Endodermal cell (in vitro differentiated cells): ENCODE measurements at regions not wholly inside any gene's neighbourhood (a gene's known extent, or its start where the extent isn't known, plus 50 kb on each side); places are given as distances from the start of the nearest gene placed in this dataset.
A peak's percentile ranks its signal among the peaks of the same experiment; 100 is the strongest.

Source experiments
- DNase-seq: peaks from one replicate; pipeline ENCODE4 v3.0.0-alpha.2; 2017
- H3K27ac ChIP-seq: 2 replicates; pipeline ENCODE4 v1.5.1; 2013; ENCODE audit warnings: mild to moderate bottlenecking, low read depth, low read length, moderate library complexity
- H3K27me3 ChIP-seq: 2 replicates; pipeline ENCODE4 v1.6.1; 2013; ENCODE audit warnings: mild to moderate bottlenecking, low read length, moderate library complexity; ENCODE audit not compliant: insufficient read depth, control insufficient read depth, poor library complexity, severe bottlenecking
- H3K36me3 ChIP-seq: 2 replicates; pipeline ENCODE4 v1.7.0; 2013; ENCODE audit warnings: mild to moderate bottlenecking, low read length, moderate library complexity; ENCODE audit not compliant: control insufficient read depth, insufficient read depth
- H3K4me1 ChIP-seq: one replicate; pipeline ENCODE4 v1.7.0; 2013; ENCODE audit warnings: low read length; ENCODE audit not compliant: control insufficient read depth, insufficient read depth
- H3K4me3 ChIP-seq: 2 replicates; pipeline ENCODE4 v1.5.1; 2013; ENCODE audit warnings: mild to moderate bottlenecking, low read length, moderate library complexity
- H3K9ac ChIP-seq: 2 replicates; pipeline ENCODE4 v1.6.1; 2013; ENCODE audit warnings: mild to moderate bottlenecking, low read length, moderate library complexity; ENCODE audit not compliant: poor library complexity, severe bottlenecking; ENCODE audit errors: extremely low read depth
- H3K9me3 ChIP-seq: 2 replicates; pipeline ENCODE4 v1.6.1; 2013; ENCODE audit warnings: mild to moderate bottlenecking, low read length, moderate library complexity; ENCODE audit not compliant: control insufficient read depth
- H3K27ac Mint-ChIP-seq: 2 replicates; pipeline ENCODE4 v1.8.0; 2020; ENCODE audit warnings: mixed read lengths
- H3K27me3 Mint-ChIP-seq: 2 replicates; pipeline ENCODE4 v1.8.0; 2021; ENCODE audit warnings: mild to moderate bottlenecking, mixed read lengths; ENCODE audit not compliant: insufficient read depth
- H3K36me3 Mint-ChIP-seq: 2 replicates; pipeline ENCODE4 v1.8.0; 2020; ENCODE audit warnings: low read depth, mixed read lengths
- H3K4me1 Mint-ChIP-seq: 2 replicates; pipeline ENCODE4 v1.8.0; 2020; ENCODE audit warnings: mixed read lengths
- H3K4me3 Mint-ChIP-seq: 2 replicates; pipeline ENCODE4 v1.8.0; 2020; ENCODE audit warnings: mild to moderate bottlenecking, moderate library complexity, mixed read lengths
- H3K9me3 Mint-ChIP-seq: 2 replicates; pipeline ENCODE4 v1.8.0; 2020; ENCODE audit warnings: mild to moderate bottlenecking, mixed read lengths
- WGBS, 2 experiments: methylation state at CpG; one replicate each; pipeline versions ENCODE4 v1.1.5 to v1.1.7; 2013; ENCODE audit warnings: missing lambda C conversion rate in 2 of 2, mixed read lengths in 1 of 2; ENCODE audit not compliant: insufficient coverage in 1 of 2, insufficient read length in 1 of 2; 5-methylcytosine and 5-hydroxymethylcytosine counted together
- TF ChIP-seq, protein P1 (sequence below): fragments of 200-600 bp; sonication (generic); conservative IDR thresholded peaks from 2 replicates; pipeline ENCODE4 v1.5.0; 2021; ENCODE audit warnings: antibody characterized with exemption, mild to moderate bottlenecking

DNA sequence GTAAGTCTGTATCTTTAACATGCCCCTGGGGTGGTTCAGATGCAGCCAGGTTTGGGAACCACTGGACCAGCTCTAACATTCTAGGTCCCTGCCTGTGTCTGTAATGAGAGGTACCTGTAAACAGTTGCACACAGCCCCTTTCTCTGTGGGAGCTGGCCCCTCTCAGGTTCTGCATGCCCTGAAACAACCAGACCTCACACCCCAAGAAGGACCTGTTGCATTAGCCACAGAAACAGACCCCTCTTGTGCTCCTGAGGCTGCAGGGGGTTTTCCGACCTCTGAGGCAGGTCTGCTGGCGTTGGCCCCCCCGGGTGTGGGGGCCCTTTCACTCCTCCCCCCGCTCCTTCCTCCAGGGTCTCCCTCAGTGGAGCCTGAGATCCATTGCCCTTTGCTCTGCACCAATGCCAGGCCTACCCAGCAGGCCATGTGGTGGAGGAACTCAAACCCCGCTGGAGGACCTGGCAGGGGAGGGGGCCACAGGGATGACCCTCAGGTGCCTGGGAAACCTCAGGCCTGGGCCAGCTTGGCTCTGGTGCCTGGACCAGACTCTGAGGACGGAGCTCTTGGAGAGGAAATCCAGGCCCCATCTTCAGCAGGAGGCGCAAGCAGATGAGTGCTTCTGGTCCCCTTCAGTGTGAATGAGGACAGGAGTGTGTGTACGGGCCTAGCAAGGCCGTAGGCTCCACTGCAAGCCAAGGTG is 61.4 kb upstream of the PJA1 start:
- Histone ChIP-seq H3K36me3 (no peaks in the 10 kb centered on the region), H3K27me3 (no peaks in the 10 kb centered on the region), H3K27ac (no peak overlapping the region), H3K9ac (no peak overlapping the region), H3K4me1 (no peaks in the 10 kb centered on the region), H3K4me3 (no peak overlapping the region), H3K9me3 (no peaks in the 10 kb centered on the region)
- TF ChIP-seq, protein P1, sequence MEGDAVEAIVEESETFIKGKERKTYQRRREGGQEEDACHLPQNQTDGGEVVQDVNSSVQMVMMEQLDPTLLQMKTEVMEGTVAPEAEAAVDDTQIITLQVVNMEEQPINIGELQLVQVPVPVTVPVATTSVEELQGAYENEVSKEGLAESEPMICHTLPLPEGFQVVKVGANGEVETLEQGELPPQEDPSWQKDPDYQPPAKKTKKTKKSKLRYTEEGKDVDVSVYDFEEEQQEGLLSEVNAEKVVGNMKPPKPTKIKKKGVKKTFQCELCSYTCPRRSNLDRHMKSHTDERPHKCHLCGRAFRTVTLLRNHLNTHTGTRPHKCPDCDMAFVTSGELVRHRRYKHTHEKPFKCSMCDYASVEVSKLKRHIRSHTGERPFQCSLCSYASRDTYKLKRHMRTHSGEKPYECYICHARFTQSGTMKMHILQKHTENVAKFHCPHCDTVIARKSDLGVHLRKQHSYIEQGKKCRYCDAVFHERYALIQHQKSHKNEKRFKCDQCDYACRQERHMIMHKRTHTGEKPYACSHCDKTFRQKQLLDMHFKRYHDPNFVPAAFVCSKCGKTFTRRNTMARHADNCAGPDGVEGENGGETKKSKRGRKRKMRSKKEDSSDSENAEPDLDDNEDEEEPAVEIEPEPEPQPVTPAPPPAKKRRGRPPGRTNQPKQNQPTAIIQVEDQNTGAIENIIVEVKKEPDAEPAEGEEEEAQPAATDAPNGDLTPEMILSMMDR: no peak
- peak; percentile 22 for DNase-seq
- Mint-ChIP-seq H3K36me3 (no peaks in the 10 kb centered on the region), H3K27me3 (peaks cover 14% of the 10 kb centered on the region), H3K9me3 (peaks cover 36% of the 10 kb centered on the region), H3K27ac (no peak overlapping the region), H3K4me3 (no peak overlapping the region), H3K4me1 (peaks cover 6% of the 10 kb centered on the region)
- WGBS, 2 experiments: 75 to 100% methylated on average over 1 to 9 of the region's 9 CpGs

- 0 to 15% methylated on average over 1 to 11 of the region's 12 CpGs for WGBS, 2 experiments
- no peak overlapping the region for H3K4me3 Mint-ChIP-seq
- DNase-seq: peak; percentile 93
- H3K36me3 ChIP-seq: no peaks in the 10 kb centered on the region
- H3K4me3 ChIP-seq: no peak overlapping the region
- H3K27ac Mint-ChIP-seq: no peak overlapping the region
- peaks cover 6% of the 10 kb centered on the region for H3K4me1 Mint-ChIP-seq
- H3K9ac ChIP-seq: no peak overlapping the region
- peaks cover 35% of the 10 kb centered on the region for H3K9me3 Mint-ChIP-seq
- H3K27me3 Mint-ChIP-seq: peaks cover 7% of the 10 kb centered on the region
- peak overlapping the region; percentile 64 for H3K27ac ChIP-seq
- TF ChIP-seq, protein P1: peak; percentile 88
- no peaks in the 10 kb centered on the region for H3K4me1 ChIP-seq
- no peaks in the 10 kb centered on the region for H3K9me3 ChIP-seq
- no peaks in the 10 kb centered on the region for H3K36me3 Mint-ChIP-seq
- no peaks in the 10 kb centered on the region for H3K27me3 ChIP-seq
Observed at GRCh38 chrX:69222103-69223090, 57.1 kb upstream of the PJA1 start.

DNA sequence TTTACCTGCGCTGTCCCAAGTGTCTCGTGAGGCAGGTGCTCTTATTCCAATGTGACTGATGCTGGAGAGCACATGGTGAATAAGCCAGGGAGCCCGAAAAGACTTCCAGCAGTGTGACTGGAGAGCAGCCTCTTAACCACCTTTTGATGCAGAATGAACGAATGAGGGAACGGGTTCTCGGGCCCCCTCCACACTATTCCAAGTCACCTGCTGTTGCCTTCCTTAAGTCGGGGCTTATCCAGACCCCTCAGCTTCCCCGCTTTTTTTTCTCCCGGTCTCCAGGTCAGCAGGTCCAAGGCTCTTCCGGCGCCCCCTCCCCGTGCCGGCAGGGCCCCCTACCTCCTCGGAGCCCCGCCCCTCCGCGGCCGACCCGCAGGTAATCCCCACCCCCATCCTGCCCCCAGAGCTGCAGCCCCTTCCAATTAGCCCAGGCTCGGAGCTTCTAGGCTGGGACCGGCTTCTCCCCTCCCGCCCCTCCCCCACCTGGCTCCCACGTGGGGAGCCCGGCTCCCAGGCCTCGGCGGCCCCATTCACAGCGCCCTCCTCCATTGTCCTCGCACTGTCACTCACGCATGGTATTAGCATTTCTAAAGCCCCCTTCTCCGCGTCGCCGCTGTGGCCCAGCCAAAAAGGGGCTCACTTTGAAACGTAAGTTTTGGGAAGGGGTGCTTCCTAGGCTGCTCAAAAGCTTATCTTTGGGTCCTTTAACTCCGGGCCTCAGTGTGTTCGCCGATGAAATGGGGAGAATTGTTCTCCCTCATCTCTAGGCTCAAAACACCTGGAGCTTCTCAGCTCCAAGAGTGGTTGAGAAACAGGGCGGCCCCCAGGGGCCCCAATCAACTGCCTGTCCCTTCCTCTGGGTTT is 56.2 kb upstream of the PJA1 start:
- Histone ChIP-seq H3K4me3 (no peak overlapping the region), H3K4me1 (no peaks in the 10 kb centered on the region), H3K36me3 (no peaks in the 10 kb centered on the region), H3K27ac (peak overlapping the region; percentile 64), H3K27me3 (no peaks in the 10 kb centered on the region), H3K9me3 (no peaks in the 10 kb centered on the region), H3K9ac (no peak overlapping the region)
- Mint-ChIP-seq H3K27ac (no peak overlapping the region), H3K27me3 (peaks cover 7% of the 10 kb centered on the region), H3K4me1 (peaks cover 6% of the 10 kb centered on the region), H3K36me3 (no peaks in the 10 kb centered on the region), H3K4me3 (no peak overlapping the region), H3K9me3 (peaks cover 38% of the 10 kb centered on the region)
- WGBS, 2 experiments: 21 to 50% methylated on average over 2 to 38 of the region's 38 CpGs
- peak; percentile 50 for DNase-seq
- TF ChIP-seq, protein P1: no peak
